ENCODE measurements at regions not wholly inside any gene's neighbourhood (a gene's known extent, or its start where the extent isn't known, plus 50 kb on each side); places are given as distances from the start of the nearest gene placed in this dataset.

DNA sequence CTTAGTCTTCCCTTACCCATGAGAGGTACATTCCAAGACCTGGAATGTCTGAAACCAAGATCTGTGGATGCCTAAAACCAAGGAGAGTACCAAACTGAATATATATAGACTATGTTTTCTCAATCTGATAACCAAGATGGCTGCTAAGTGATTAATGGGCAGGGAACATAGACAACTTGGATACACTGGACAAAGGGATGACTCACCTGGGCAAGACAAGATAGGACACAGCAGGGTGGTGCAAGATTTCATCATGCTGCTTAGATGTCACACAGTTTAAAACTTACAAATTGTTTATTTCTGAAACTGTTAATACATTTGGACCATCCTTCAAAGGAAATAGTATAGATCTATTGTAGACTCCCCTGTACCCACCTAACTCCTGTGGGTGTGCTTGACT lies 130.9 kb downstream of the HTR1A start:
- H3K4me3 ChIP-seq (ENCODE audit: low read length), result no peak overlapping the region
- TF ChIP-seq, protein P1, sequence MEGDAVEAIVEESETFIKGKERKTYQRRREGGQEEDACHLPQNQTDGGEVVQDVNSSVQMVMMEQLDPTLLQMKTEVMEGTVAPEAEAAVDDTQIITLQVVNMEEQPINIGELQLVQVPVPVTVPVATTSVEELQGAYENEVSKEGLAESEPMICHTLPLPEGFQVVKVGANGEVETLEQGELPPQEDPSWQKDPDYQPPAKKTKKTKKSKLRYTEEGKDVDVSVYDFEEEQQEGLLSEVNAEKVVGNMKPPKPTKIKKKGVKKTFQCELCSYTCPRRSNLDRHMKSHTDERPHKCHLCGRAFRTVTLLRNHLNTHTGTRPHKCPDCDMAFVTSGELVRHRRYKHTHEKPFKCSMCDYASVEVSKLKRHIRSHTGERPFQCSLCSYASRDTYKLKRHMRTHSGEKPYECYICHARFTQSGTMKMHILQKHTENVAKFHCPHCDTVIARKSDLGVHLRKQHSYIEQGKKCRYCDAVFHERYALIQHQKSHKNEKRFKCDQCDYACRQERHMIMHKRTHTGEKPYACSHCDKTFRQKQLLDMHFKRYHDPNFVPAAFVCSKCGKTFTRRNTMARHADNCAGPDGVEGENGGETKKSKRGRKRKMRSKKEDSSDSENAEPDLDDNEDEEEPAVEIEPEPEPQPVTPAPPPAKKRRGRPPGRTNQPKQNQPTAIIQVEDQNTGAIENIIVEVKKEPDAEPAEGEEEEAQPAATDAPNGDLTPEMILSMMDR (conservative IDR thresholded peaks at IDR 0.05; ENCODE audit: low read depth, low read length), result no peak
- no peak for DNase-seq (ENCODE audit: low read depth)

DNA sequence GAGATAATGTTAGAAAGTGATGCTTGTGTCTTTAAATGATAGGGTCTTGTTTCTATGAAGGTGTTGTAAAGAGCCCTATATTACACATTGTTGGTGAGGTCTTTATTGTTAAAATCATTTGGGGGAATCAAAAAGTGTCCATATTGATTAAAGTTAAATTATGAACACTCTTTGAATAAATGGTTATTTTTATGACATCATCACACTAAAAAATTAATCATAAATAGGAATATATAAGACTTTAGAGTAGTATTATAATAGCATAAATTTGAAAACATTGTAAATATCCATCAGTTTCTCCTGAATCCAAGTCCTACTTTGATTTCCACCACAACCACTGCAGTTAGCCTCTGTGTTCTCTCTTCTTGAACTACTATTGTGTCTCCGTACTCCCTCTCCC lies 136.3 kb downstream of the HTR1A start:
- TF ChIP-seq, protein P1 (conservative IDR thresholded peaks at IDR 0.05; ENCODE audit: low read depth, low read length), result no peak
- DNase-seq (ENCODE audit: low read depth), result no peak
- H3K4me3 ChIP-seq (ENCODE audit: low read length), result no peak overlapping the region

DNA sequence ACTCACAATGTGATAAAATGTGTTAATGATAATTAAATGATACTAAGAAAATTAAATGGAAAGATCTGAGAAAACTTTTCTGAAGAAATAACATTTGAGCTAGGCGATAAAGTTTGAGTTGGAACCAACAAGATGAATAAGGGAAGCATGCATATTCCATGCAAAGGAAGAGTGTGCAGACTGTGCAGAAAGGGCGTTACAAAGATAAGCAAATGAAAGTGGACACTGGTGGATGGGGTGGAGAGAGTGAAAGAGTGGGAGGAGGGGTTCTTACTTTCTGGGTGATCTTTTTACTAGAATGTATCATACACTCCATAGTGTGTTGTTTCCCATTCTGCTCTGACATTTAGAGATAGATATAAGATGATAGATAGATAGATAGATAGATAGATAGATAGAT lies 138.7 kb downstream of the HTR1A start:
- no peak overlapping the region for H3K4me3 ChIP-seq (ENCODE audit: low read length)
- no peak for DNase-seq (ENCODE audit: low read depth)

DNA sequence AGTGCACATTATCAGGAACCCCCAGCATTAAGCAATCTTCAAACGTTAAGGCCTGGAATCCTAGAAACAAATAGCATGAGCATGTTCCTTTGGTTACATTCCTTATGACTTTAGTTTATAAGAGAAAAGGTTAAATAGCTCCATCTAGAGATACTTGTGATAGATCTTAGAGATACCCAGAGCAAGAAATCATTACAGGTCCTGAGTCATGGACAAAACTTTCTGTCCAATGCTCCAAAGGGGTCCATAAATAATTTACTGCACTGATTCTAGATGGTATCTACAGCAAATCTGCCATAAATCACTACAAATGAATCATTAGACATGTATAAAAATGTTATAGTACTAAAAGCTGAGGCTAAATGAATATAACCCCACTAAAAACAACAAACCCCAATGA lies 139.6 kb downstream of the HTR1A start:
- TF ChIP-seq, protein P1 (conservative IDR thresholded peaks at IDR 0.05; ENCODE audit: low read depth, low read length), result no peak
- no peak overlapping the region for H3K4me3 ChIP-seq (ENCODE audit: low read length)
- no peak for DNase-seq (ENCODE audit: low read depth)

More for the DNA sequence above, 138.7 kb downstream of the HTR1A start:
- TF ChIP-seq, protein P1 (conservative IDR thresholded peaks at IDR 0.05; ENCODE audit: low read depth, low read length), result no peak

DNA sequence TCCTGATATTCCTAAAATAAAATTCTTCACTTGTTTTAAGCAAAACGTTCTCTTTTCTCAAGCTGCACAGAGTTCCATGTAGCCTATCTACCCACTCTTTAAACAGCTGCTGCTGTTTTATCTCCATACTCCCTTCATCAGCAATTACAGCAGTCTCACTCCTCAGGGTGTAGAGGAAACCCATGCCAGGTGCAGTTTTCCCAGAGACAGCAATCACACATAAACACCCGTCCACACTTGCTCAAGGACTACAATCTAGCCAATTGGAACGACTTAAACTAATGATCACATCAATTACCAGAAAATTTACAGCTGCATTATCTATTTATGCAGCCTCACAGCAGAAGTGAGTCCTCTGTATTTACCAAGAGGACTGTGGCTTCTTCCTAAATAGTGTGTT lies 141.7 kb downstream of the HTR1A start:
- no peak overlapping the region for H3K4me3 ChIP-seq (ENCODE audit: low read length)
- TF ChIP-seq, protein P1 (conservative IDR thresholded peaks at IDR 0.05; ENCODE audit: low read depth, low read length), result no peak
- no peak for DNase-seq (ENCODE audit: low read depth)

DNA sequence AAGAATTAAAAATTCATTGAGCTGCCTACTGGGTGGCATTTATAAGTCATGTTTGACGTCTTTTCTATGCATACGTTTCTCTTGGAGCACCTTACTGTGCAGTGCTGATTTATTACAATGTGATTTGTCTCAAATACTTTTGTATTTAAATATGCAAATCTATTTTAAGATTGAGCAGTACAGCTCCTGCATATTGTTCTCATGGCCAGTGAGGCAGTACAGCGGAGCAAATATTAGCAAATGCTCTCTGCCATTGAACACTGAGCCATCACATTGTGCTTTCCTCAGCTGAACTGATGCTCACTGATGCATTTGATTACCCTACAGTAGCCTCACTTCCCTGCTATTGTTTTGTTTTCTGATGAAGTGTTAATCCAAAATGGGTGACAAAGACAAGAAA lies 149.6 kb downstream of the HTR1A start:
- DNase-seq (ENCODE audit: low read depth), result no peak
- TF ChIP-seq, protein P1 (conservative IDR thresholded peaks at IDR 0.05; ENCODE audit: low read depth, low read length), result no peak
- H3K4me3 ChIP-seq (ENCODE audit: low read length), result no peak overlapping the region

DNA sequence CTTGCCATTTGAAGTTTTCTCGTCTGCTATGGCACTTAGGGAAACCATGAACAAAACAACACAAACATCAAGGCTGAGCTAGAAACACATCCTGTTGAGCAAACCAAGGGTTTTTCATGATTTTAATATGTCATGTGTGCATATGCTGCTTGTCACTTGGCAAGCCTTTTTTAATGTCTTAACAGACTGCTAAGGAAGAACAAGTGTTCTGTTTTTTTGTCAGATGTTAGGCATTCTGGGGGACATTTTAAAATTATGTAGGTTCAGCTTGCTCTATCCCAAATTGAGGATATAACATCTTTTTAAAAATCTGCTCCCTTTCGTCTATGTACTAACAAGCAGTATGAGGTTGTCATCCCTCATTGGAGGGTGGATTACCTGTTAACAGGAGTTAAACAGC lies 150.3 kb downstream of the HTR1A start:
- TF ChIP-seq, protein P1 (conservative IDR thresholded peaks at IDR 0.05; ENCODE audit: low read depth, low read length), result no peak
- DNase-seq (ENCODE audit: low read depth), result no peak
- no peak overlapping the region for H3K4me3 ChIP-seq (ENCODE audit: low read length)
